ENCODE measurements at regions not wholly inside any gene's neighbourhood (a gene's known extent, or its start where the extent isn't known, plus 50 kb on each side); places are given as distances from the start of the nearest gene placed in this dataset.
"Not testable (repeated sequence)": the region's sequence is repeated elsewhere in the genome, so short reads cannot be mapped to it uniquely, and the experiment has no call there.

- not testable (repeated sequence) for DNase-seq (ENCODE audit: low read depth); H3K4me3 ChIP-seq (ENCODE audit: low read depth, low read length); H3K36me3 ChIP-seq (ENCODE audit: control insufficient read depth, insufficient read depth, low read length); H3K27me3 ChIP-seq (ENCODE audit: control insufficient read depth, insufficient read depth, low read length)
Observed at GRCh38 chr14:105675905-105676670, 149.7 kb downstream of the TMEM121 start.

DNA sequence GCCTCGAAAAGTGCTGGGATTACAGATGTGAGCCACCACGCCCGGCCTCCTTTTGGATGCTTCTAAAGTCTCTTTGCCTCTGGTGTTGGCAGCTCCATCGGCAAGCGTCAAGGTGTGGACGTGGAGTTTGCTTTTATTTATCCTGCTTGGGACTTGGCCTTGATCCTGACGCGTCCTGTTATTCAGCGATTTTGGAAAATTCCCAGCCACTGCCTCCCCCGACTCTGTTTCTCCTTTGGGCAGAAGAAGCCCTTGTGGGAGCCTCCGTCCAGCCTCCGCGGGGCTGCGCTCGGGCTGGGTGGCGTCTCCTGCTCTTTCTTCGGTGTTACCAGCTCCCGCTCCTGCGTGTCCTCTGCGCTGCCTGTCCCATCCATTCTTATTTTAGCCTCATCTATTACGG, 151.7 kb downstream of the TMEM121 start:
- H3K4me3 ChIP-seq (ENCODE audit: low read depth, low read length); H3K36me3 ChIP-seq (ENCODE audit: control insufficient read depth, insufficient read depth, low read length); H3K27me3 ChIP-seq (ENCODE audit: control insufficient read depth, insufficient read depth, low read length); DNase-seq (ENCODE audit: low read depth): not testable (repeated sequence)

DNA sequence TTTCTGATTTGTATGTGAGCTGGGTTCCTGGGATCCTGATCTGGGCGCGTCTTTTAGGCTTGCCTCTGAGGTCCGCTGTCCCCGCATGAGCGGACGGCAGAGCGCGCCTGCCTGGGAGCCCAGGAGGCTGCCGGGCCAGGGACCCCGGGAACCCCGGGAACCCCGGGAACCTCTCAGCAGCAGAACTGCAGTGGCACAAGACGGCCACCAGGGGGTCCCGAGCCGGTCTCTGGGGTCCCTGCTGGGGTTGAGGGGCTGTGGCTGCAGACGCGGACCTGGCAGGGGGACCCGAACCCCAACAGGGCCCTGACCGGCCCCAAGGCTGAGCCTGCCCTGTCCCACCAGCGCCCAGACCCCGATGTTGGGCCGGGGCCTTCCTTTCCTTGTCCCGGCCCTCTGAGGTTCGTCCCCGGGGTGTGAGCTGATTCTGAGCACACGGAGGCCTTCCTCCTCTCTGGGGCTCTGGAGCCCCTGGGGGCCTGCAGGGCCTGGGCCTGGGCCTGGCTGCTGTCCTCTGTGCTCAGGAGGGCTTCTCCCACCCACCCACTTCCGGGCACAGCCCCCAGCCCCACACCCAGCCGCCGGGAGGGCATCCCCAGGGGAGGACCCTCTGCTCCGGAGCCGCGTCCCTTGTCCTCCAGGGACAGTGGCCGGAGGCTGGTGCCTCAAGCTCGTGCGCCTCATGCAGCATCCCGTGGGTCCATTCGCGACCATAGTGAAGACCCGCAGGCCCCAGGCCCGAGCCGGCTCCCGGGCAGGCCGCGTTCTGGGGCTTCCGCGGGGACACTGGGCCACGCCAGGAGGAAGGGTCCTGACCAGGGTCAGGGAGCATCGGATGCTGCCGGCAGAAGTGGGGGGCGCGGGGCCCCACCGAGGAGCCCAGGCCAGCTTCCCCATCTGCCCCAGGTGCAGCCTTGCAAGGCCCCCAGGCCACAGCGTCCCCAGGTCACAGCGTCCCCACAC, 152.9 kb downstream of the TMEM121 start:
- H3K36me3 ChIP-seq (ENCODE audit: control insufficient read depth, insufficient read depth, low read length); DNase-seq (ENCODE audit: low read depth); H3K4me3 ChIP-seq (ENCODE audit: low read depth, low read length); H3K27me3 ChIP-seq (ENCODE audit: control insufficient read depth, insufficient read depth, low read length): not testable (repeated sequence)

DNA sequence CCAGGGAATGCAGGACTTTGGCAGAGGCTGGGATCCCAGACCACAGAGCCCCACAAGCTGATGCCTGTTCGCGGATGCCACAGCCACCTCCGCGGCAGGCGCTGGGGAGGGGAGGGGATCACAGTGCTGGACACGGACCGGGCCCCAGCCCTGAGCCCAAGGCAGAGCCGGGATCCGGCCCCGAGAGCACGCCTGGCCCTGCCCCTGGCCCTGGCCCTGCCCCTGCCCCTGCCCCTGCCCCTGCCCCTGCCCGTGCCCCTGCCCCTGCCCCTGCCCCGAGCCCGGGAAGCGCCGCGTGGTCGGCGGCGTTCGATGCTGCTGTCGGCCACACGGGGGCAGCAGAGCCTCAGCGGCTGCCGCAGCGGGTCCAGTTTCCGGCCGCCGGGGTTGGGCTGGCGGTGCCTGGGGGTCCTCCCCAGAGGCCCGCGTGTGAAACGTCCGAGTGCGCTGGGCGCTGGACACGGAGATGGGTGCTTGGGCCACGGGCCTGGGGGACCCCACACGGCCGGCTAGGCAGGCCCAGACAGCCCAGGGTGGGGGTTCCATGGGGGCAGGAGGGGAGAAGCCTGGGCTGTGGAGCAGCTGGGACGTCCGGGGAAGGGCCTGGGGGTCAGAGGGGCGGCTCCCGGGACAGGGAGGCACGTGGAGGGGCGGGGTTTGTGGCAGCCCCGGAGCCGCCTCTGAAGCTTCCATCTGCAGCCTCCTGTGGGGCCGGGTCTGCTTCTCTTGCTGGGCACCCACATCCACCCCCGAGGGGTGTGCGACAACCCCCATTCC, 153.8 kb downstream of the TMEM121 start:
- DNase-seq (ENCODE audit: low read depth); H3K27me3 ChIP-seq (ENCODE audit: control insufficient read depth, insufficient read depth, low read length); H3K4me3 ChIP-seq (ENCODE audit: low read depth, low read length): not testable (repeated sequence)

GRCh38 chr14:105680736-105681098, 154.3 kb downstream of the TMEM121 start:
- H3K27me3 ChIP-seq (ENCODE audit: control insufficient read depth, insufficient read depth, low read length); DNase-seq (ENCODE audit: low read depth); H3K36me3 ChIP-seq (ENCODE audit: control insufficient read depth, insufficient read depth, low read length); H3K4me3 ChIP-seq (ENCODE audit: low read depth, low read length): not testable (repeated sequence)

More for the DNA sequence above, 153.8 kb downstream of the TMEM121 start:
- H3K36me3 ChIP-seq (ENCODE audit: control insufficient read depth, insufficient read depth, low read length), result not testable (repeated sequence)

GRCh38 chr14:105681606-105682185, 155.3 kb downstream of the TMEM121 start:
- not testable (repeated sequence) for H3K36me3 ChIP-seq (ENCODE audit: control insufficient read depth, insufficient read depth, low read length); H3K4me3 ChIP-seq (ENCODE audit: low read depth, low read length); DNase-seq (ENCODE audit: low read depth); H3K27me3 ChIP-seq (ENCODE audit: control insufficient read depth, insufficient read depth, low read length)

DNA sequence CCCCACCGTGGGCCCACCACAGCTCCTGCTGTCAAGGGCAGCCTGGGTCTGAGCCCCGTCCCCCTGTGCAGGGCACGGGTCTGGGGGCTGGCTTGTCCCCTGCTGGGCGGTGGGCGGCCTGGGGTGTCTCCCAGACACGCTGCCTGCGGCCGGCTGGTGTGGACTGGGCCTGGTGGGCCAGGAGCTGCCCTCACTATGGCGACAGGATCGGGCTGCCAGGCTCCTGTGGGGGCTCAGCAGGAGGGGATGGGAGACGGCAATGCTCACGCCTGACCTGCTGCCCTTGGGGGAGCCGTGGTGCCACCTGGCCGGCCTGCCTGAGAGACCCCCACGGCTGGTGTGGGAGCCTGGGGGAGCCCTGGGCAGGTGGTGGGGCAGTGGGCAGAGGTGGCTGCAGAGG, 156.1 kb downstream of the TMEM121 start:
- H3K27me3 ChIP-seq (ENCODE audit: control insufficient read depth, insufficient read depth, low read length); H3K36me3 ChIP-seq (ENCODE audit: control insufficient read depth, insufficient read depth, low read length); DNase-seq (ENCODE audit: low read depth); H3K4me3 ChIP-seq (ENCODE audit: low read depth, low read length): not testable (repeated sequence)

- no peak overlapping the region for H3K4me3 ChIP-seq (ENCODE audit: low read depth, low read length)
- H3K27me3 ChIP-seq (ENCODE audit: control insufficient read depth, insufficient read depth, low read length), result no peaks in the 10 kb centered on the region
- no peak for TF ChIP-seq CTCF (IDR thresholded peaks at IDR 0.05; ENCODE audit: insufficient read depth, low read length, poor library complexity, severe bottlenecking)
- H3K36me3 ChIP-seq (ENCODE audit: control insufficient read depth, insufficient read depth, low read length), result no peaks in the 10 kb centered on the region
- DNase-seq (ENCODE audit: low read depth), result no peak
Observed at GRCh38 chr14:105682956-105683570, 156.7 kb downstream of the TMEM121 start.

GRCh38 chr14:105684056-105684455, 157.7 kb downstream of the TMEM121 start:
- not testable (repeated sequence) for H3K4me3 ChIP-seq (ENCODE audit: low read depth, low read length); H3K36me3 ChIP-seq (ENCODE audit: control insufficient read depth, insufficient read depth, low read length); H3K27me3 ChIP-seq (ENCODE audit: control insufficient read depth, insufficient read depth, low read length); DNase-seq (ENCODE audit: low read depth)

GRCh38 chr14:105684597-105684996, 158.2 kb downstream of the TMEM121 start:
- not testable (repeated sequence) for H3K4me3 ChIP-seq (ENCODE audit: low read depth, low read length); DNase-seq (ENCODE audit: low read depth); H3K36me3 ChIP-seq (ENCODE audit: control insufficient read depth, insufficient read depth, low read length); H3K27me3 ChIP-seq (ENCODE audit: control insufficient read depth, insufficient read depth, low read length)
